GM18517 (cell line): ENCODE measurements at regions not wholly inside any gene's neighbourhood (a gene's known extent, or its start where the extent isn't known, plus 50 kb on each side); places are given as distances from the start of the nearest gene placed in this dataset.
"Not testable (repeated sequence)": the region's sequence is repeated elsewhere in the genome, so short reads cannot be mapped to it uniquely, and the experiment has no call there.

Experiments used
- ATAC-seq: cut with Tn5 transposase; IDR thresholded peaks from one replicate; pipeline ENCODE4 v1.9.1; 2021; ENCODE audit warnings: mild to moderate bottlenecking, moderate library complexity; ENCODE audit not compliant: unreplicated experiment

DNA sequence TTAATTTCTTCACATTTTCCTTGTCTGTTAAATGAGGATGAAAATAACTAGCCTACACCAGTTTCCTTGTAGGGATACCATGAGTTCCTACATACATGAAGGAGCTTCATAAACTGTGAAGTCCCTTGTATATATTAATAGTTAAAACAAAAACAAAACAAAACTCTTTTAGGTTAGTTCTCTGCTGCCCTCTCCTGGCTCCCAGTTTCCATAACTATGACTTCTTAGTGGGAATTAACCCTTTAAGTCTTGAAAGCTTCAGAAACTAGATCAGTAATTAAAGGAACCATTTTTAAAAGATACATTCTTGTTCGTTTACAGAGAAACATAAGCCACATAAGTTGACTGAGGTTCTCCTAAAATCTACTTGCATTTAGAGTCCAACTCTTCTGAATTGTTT lies 500.0 kb upstream of the C9orf72 start:
- ATAC-seq: no peak

DNA sequence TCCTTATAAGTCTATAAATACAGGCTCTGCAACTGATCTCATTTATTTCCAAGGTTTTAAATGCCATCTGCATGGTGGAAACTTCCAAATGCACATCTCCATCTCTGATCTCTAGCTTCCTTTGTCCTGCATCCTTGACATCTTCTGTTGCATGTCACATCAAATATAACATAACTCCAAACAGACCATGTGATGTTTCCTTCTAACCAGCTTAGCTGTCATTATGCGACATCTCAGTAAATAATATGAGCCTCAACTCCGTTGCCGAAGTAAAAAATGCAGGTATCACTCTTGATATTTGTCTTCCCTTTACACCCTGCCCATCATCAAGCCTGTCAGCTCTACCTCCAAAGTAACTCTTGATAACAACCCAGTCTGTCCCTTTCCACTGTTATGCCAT lies 506.4 kb upstream of the C9orf72 start:
- no peak for ATAC-seq

DNA sequence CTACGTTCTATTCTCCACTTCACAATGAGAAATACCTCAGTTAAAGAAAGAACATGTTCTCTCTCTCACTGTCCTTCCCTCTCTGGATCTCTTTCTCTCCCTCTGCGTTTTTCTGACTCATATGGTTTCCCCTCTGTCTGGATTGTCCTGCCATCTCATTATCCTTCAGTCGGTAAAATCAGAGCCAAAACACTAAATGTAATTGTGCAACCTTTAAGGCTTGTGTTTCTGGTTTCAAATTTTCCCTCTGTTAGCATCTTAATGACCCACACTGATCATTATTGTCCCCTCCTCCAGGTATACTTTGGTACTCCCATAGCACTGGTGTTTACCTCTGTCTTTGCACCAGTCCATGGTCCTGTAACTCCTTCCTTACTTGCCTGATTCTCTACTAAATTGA lies 509.4 kb upstream of the C9orf72 start:
- no peak for ATAC-seq

DNA sequence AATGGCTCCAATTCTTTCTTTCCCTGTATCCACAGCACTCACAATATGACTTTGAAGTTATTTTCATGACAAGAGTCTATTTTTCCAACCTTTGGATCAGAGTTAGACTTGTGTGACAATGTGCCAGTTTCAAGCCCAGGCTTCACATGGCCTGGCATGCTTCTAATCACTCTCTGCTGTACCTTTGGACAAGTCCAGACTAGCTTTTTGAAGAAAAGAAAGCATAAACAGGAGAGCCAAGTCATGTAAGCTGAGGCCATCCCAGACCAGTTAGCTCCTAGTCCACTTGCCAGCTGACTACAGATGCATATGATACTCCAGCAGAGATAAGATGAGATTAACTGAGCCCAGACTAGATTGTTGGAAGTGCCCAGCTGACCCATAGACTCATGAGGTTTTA lies 513.6 kb upstream of the C9orf72 start:
- no peak for ATAC-seq

DNA sequence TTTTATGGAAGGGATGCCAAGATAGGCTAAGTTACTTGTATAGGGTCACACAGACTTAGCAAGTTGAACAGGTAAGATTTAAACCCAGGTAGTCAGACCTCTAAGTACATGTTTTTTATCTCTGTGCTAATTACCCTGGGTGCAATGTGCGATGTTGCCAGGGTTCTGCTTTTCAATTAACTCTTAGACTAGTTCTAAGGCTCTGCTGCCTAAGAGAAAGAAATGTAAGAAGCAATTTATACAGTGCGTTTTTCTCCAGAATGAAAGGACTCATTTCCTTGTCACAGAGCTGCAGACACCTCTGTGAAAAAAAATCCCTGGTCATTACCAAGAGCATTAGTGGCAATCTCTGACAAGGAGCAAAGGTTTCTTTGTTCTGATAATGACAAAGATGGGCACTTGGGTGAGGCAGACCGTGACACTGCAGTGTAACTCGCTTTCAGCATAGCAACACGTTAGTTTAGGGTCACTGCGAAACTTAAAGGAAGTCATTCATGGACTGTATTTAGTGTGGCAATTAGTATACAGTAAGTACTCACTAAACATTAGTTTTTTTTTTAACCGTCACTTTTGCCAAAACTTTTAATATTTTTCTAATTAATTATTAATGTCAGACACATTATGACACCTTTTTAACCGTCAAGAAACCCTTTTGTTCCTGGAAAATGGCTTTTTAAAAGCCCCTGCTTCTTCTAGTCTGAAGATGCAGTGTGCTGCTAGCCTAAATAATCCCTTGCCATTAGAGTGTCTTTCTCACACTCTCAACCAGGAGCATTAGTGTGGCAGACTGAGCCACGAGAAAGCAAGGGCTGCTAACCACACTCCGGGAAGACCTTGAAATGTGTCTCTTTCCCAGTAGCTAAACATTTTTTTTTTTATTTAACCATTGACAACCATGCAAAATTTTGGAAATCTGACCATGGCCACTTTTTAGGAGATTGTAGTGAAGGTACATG lies 520.0 kb upstream of the C9orf72 start:
- no peak for ATAC-seq

DNA sequence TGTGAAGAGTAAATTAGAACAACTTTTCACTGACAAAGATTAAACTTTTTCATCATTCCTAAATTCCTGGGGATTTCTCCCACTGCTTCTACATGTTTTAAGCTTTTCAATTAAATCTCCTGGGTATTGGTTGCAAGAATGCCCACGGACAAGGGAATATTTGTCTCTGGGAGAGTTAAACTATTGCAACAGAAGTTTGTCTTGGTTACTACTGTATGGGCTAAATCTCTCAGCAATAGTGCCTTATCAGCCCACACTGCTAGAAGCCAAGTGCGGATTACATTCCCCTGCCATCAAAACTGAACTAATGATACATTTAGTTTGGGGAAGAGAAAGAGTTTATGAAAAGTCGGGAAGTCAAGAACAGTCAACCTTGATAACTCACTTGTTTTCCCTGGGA lies 528.2 kb upstream of the C9orf72 start:
- ATAC-seq: no peak

DNA sequence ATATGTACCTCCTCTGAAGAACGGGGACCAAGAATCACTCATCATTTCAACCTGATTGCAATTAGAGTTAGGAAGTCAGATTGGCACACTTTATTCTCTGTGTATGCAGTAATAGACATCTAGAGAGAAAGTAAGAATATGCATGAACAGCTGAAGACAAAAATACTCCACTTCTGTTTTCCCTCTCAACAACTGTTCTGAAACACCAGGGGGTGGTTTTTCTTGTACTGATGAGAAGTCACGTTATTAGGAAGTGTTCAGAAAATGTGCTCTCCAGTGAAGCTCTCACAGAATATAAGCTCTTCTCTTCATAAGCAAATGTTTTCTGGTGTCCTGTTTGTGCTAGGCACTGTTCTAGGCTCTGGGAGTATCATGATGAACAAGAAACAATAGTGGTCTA lies 531.7 kb upstream of the C9orf72 start:
- ATAC-seq: no peak

DNA sequence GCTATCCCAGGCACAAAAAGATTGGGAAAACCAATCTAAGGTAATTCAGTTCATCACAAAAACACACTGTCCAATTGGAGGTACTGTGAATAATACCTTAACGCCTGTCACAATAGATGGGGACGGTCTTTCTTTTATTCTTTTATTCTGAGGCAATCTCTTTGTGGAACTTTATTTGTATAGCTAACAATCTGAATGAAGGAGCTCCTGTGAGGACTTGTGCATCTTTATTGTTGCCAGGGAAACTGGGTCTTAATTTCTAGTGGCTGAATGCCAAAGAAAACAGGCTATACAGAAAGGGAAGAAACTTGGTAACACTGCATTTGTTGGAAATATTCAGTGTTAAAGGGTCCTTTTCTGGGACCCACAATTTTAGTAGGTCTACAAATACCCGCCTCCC lies 546.9 kb upstream of the C9orf72 start:
- ATAC-seq: no peak

DNA sequence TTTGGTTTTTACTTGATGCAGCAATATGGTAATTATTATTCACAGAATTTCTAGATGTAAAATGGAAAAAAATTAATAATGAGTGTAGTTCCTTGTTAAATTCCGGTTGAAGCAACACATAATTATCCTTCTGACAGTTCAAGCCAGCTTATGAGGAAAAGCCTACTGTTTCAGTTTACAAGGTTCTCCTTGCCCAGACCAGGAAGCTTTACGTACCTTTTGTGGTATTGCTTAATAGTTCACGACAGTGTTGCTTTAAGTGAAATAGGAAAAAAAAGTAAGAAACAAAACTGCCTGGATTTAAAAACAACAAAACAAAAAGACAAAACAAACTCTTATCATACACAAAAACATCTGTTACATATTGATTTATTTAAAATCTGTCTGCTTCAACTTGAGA lies 547.3 kb upstream of the C9orf72 start:
- ATAC-seq: no peak

DNA sequence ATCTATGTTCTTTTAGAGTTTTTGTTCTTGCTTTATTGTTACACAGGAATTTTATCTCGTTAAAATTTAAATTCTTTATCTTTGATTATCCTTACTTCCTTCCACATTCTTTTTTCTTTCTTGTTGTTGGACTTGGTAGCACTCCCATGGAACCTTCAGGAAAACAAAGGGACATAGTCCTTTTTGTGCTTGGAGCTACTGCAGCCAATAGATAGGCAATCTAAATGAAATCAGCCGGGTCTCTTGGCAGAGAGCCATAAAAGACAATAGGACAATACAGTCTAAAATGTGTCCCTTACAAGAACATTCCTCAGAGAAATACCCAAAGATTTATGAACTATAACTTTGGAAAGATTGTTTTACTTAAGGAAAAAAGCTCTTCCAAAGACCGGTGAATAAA lies 548.1 kb upstream of the C9orf72 start:
- no peak for ATAC-seq

DNA sequence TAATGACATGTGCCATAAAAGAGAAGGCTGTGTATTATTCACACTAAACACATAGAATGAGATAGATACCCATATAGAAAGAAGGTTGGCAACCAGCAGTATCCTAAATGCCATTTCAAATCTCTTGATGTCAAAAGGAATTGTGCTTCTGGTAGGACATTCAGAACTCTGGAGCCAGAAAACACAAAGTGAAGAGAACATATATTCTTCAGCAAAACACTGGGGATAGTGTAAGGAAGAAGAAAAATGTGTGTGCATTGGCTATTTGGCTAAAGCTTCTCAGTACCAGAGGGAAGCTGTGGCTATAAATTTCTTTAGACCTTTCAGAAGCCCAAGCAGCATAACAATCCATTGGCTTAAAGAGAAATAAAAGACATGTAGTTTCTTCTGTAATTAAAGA lies 551.6 kb upstream of the C9orf72 start:
- ATAC-seq: no peak

DNA sequence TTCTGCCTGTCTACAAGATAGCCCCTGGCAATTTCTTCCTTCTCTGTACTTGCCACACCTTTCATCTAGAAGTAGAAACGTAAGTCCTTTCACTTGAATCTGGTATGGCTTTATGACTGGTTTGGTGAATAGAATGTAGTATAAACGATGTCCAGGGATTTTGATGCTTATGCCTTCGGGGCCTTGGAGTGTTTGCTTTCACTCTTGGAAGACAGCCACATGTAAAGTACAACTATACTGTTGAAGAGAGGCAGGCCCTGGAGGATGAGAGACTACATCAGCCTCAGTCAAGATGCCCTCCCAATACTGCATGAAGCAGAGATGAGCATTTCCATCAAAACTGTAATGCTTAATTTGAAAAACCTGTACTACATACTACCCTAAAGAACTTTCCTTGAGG lies 553.8 kb upstream of the C9orf72 start:
- ATAC-seq: no peak

DNA sequence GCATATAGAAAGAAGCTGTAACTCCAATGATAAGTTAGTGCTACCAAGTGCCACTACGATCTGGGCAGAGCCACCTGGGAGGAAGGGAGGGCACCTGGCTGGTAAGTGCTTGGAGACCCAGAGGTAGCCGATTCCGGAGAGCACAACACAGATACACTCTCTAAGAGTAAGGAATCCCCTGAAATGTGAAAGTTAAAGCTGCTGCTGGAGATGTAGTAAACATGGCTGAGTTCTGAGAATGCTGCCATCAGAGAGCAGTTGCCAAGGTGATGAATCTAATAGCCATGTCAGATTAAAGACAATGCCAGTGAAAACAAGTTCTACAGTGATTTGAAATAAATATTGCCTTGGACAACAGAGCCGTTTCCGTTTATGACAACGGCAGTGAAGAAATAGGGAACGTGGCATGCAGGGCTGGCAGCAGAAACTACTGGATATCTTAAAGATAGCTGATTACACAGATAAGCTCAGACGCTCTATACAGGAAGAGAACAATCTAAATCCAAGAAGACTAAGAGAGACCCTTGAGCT lies 561.2 kb upstream of the C9orf72 start:
- no peak for ATAC-seq

DNA sequence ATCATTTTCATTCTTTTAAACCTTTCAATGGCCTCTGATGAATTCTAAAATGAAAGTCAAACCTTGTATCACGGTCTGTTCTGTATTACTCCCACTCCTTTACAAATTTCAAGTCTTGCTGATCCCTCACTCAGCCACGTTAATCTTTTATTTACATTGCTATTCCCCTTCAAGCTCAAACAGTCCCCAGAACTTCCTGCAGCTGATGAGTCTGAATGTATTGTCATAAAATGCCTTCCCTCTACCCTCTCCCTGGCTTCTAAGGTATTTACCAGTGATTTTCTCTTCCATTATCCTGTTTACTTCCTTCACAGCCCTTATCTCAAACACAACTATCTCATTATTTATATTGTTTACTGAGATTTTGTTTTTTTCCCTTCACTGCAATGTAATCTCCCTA lies 562.3 kb upstream of the C9orf72 start:
- no peak for ATAC-seq

DNA sequence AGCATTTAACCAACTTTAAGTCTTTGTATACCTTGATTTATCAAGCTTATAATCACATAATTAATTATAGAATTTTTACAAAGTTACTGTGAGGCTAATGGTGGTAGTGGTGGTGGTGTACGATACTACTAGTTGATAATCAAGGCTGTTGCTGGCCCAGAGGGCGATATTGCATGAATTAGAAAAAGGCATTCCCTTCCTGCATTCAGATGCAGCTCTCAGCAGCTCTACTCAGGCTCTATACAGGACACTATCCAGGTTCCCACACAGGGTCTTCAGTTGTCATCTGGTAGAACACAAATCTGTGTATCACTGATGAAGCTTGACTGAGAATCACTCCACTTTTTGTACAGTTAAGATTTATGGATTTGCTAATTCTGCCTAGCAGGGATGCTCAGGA lies 562.8 kb upstream of the C9orf72 start:
- no peak for ATAC-seq

DNA sequence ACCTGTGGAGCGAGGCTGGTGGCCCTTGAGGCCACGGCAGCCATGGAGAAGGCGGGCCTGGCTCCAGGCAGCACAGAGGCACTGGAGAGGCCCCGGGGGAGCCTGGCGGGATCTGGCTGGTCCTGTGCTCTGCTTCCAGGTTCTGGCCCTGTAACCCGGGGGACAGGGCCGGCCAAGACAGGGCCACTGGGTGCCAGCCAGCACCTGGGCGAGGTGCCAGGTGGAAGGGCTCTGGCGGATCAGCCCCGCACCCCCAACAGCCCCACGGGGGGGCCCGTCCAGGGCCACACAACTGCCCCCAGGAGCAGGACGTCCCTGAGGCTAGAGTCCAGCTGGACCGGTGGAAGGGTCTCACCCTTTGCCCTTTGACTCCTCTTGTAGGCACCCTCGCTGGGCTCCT lies 574.1 kb upstream of the C9orf72 start:
- not testable (repeated sequence) for ATAC-seq

DNA sequence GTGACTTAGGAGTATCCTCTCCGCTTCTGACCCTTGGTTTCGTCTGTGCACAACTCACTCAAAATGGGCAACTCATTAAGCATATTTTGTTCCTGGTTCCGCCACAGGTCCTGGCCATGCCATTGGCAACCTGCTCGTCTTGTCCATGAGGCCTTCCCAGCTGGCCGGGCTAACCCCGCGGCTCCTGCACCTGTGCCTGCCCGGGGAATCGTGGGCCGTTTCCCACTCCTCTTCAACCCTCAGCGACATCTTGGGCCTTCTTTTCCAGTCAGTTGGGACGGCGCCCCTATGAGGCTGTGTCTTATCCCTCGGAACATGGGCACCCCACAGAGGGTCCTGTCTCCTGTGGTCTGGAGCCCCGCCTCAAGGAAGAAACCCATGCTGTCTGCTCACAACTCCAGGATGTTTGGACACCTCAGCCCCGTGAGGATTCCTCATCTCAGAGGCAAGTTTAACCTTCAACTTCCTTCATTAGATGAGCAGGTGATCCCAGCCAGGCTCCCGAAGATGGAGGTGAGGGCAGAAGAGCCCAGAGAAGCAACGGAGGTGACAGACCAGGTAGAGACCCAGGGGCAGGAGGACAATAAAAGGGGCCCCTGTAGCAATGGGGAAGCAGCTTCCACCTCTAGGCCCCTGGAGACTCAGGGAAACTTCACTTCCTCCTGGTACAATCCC lies 574.8 kb upstream of the C9orf72 start:
- ATAC-seq: not testable (repeated sequence)

DNA sequence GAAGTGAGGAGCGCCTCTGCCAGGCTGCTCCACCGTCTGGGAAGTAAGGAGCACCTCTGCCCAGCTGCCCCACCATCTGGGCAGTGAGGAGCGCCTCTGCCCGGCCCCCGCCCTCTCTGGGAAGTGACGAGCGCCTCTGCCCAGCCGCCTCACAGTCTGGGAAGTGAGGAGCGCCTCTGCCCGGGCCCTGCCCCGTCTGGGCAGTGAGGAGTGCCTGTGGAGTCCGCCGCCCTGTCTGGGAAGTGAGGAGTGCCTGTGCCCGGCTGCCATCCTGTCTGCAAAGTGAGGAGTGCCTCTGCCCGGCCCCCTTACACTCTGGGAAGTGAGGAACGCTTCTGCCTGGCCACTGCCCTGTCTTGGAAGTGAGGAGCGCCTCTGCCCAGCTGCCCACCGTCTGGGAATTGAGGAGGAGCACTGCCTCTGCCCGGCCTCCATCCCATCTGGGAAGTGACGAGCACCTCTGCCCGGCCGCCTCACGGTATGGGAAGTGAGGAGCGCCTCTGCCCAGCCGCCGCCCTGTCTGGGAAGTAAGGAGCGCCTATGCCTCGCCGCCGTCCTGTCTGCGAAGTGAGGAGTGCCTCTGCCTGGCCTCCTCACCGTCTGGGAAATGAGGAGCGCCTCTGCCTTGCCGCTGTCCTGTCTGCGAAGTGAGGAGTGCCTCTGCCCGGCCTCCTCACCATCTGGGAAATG lies 576.2 kb upstream of the C9orf72 start:
- not testable (repeated sequence) for ATAC-seq

DNA sequence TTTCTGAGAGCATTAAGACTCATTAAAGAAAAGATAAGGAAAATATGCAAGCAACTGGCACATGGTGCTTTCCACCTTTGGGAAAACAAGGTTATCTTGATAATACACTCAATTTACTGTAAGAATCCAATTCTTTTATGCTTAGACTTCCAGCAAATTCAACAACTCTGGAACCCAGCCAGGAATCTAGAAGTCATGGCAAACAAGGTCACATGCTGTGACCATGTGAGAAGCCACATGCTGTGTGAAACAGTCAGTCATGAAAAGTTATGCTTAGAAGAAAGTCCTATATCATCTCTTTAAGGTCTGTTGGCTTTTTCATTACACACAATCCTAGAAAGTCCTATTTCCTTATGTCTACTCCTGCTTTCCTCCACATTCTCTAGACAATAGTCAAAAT lies 581.8 kb upstream of the C9orf72 start:
- no peak for ATAC-seq

DNA sequence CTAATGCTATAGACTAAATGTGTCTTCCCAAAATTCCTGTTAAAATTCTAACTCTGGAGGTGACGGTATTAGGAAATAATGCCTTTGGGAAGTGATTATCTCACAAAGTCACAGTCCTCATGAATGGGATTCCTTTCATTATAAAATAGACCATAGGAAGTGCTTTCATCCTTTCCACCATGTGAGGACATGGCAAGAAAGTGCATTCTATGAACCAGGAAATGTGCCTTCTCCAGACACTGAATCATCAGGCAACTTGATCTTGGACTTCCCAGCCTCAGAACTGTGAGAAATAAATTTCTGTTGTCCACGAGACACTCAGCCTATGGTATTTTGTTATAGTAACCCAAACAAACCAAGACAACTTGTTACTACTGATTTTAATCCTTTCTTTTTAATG lies 582.4 kb upstream of the C9orf72 start:
- ATAC-seq: no peak

DNA sequence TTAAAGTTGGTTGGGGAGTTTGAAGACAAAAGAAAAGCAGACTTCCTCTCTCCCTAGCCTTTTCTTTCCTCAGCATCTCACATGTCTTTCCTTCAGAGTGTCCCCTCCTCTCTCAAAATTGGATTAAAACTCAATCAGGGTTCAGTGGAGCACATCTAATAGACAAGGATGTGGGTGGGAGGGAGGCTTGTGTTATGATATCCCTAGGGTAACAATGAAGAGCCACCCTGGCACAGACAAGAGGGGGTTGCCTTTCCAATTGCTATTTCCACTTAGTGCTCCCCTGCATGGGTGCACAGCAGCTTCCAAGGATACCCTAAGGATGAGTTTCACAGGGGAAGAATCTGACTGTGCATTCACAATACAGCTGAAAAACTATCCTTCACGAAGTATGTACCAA lies 585.2 kb upstream of the C9orf72 start:
- no peak for ATAC-seq

DNA sequence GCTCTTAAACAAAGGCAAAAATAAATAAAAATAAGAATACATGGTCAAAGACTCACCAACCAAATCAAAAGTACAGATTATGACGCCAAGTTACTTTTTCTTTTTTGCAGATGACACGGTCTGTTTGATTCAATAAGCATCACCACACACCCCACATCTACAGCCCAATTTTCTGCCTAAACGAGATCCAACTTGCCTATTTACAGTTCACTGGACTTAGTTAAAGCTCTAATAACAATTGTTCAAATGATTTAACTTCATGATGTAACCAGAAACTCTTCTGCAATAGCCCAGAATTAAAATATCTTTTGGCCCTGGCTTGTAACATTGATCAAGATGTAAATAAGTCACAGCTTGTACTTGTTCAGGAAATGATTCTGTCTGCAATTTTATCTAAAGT lies 590.3 kb upstream of the C9orf72 start:
- ATAC-seq: no peak
